ENCODE measurements at regions not wholly inside any gene's neighbourhood (a gene's known extent, or its start where the extent isn't known, plus 50 kb on each side); places are given as distances from the start of the nearest gene placed in this dataset.
"Not testable (repeated sequence)": the region's sequence is repeated elsewhere in the genome, so short reads cannot be mapped to it uniquely, and the experiment has no call there.

GRCh38 chr5:87588316-87588715 lies 175.6 kb upstream of the CCNH start:
- Histone ChIP-seq H3K4me2 (ENCODE audit: control insufficient read depth, insufficient read depth) (no peak overlapping the region), H3K9ac (ENCODE audit: control insufficient read depth, insufficient read depth, low read length) (no peak overlapping the region), H2AFZ (ENCODE audit: control insufficient read depth, low read depth, low read length) (no peak overlapping the region), H3K36me3 (ENCODE audit: control insufficient read depth in 2 of 2, insufficient read depth in 2 of 2, low read length in 1 of 2) (no peaks in the 10 kb centered on the region), H3K27ac (ENCODE audit: control insufficient read depth, insufficient read depth) (no peak overlapping the region), H3K79me2 (ENCODE audit: control insufficient read depth, insufficient read depth, low read length) (no peaks in the 10 kb centered on the region), H3K4me1 (ENCODE audit: control insufficient read depth, insufficient read depth, low read length) (no peaks in the 10 kb centered on the region), H3K27me3 (replicated peaks in 1 of 2; ENCODE audit: control insufficient read depth in 2 of 2, insufficient read depth in 2 of 2, low read length in 1 of 2) (no peaks in the 10 kb centered on the region), H4K20me1 (ENCODE audit: control insufficient read depth, insufficient read depth) (no peaks in the 10 kb centered on the region), H3K9me3 (replicated peaks; ENCODE audit: control insufficient read depth, insufficient read depth, low read length) (no peaks in the 10 kb centered on the region), H3K4me3 (no peak overlapping the region)
- POLR2A ChIA-PET = no interaction called here
- TF ChIP-seq SMC3 (IDR thresholded peaks at IDR 0.05; ENCODE audit: borderline replicate concordance, low read length) = no peak
- TF ChIP-seq SUPT20H (IDR thresholded peaks at IDR 0.05; ENCODE audit: borderline replicate concordance, control insufficient read depth, low read depth, low read length) = no peak
- no peak for TF ChIP-seq SIX5 (IDR thresholded peaks at IDR 0.05; ENCODE audit: low read depth, low read length, severe bottlenecking)
- TF ChIP-seq MTA3 (IDR thresholded peaks at IDR 0.05; ENCODE audit: borderline replicate concordance, low read length) = no peak
- no peak for TF ChIP-seq HSF1 (IDR thresholded peaks at IDR 0.05; ENCODE audit: low read depth, low read length)
- no peak for TF ChIP-seq REST (IDR thresholded peaks at IDR 0.05; ENCODE audit: low read depth, low read length)
- CTCF ChIA-PET = no interaction called here
- DNase-seq (ENCODE audit: low read depth, low spot score) = no peak
- ATAC-seq = no peak
- SMC1A ChIA-PET (ENCODE audit: uncharacterized antibody, unreplicated experiment) = no interaction called here
- RAD21 ChIA-PET (ENCODE audit: unreplicated experiment) = no interaction called here
- in situ Hi-C loops (cut with MboI) (no loop called here), intact Hi-C loops (cut with micrococcal nuclease; ENCODE audit: unreplicated experiment) (no loop called here)
- FAIRE-seq = no peak
- no TSS peak for BruUV-seq (replicated peaks)
- WGBS (ENCODE audit: insufficient coverage, insufficient replicate concordance, low lambda C conversion rate, missing lambda C conversion rate) = 21% methylated on average over 4 of the region's 4 CpGs

- in situ Hi-C loops (cut with MboI); BruUV-seq (replicated peaks); intact Hi-C loops (cut with micrococcal nuclease; ENCODE audit: unreplicated experiment); CTCF ChIA-PET; SMC1A ChIA-PET (ENCODE audit: uncharacterized antibody, unreplicated experiment); H3K36me3 ChIP-seq (ENCODE audit: control insufficient read depth in 2 of 2, insufficient read depth in 2 of 2, low read length in 1 of 2); ATAC-seq; H3K9ac ChIP-seq (ENCODE audit: control insufficient read depth, insufficient read depth, low read length); DNase-seq (ENCODE audit: low read depth, low spot score); H3K27me3 ChIP-seq (replicated peaks in 1 of 2; ENCODE audit: control insufficient read depth in 2 of 2, insufficient read depth in 2 of 2, low read length in 1 of 2); FAIRE-seq; H2AFZ ChIP-seq (ENCODE audit: control insufficient read depth, low read depth, low read length); H3K9me3 ChIP-seq (replicated peaks; ENCODE audit: control insufficient read depth, insufficient read depth, low read length); RAD21 ChIA-PET (ENCODE audit: unreplicated experiment); POLR2A ChIA-PET; H4K20me1 ChIP-seq (ENCODE audit: control insufficient read depth, insufficient read depth); H3K79me2 ChIP-seq (ENCODE audit: control insufficient read depth, insufficient read depth, low read length); H3K4me3 ChIP-seq; H3K4me1 ChIP-seq (ENCODE audit: control insufficient read depth, insufficient read depth, low read length); H3K4me2 ChIP-seq (ENCODE audit: control insufficient read depth, insufficient read depth); H3K27ac ChIP-seq (ENCODE audit: control insufficient read depth, insufficient read depth): not testable (repeated sequence)
These were observed 171.0 kb upstream of the CCNH start for GRCh38 chr5:87583704-87584103.

Measured in GM12878 (cell line).